ENCODE measurements at regions not wholly inside any gene's neighbourhood (a gene's known extent, or its start where the extent isn't known, plus 50 kb on each side); places are given as distances from the start of the nearest gene placed in this dataset.

- Histone ChIP-seq H2AFZ (ENCODE audit: low read depth, low read length, severe bottlenecking) (no peak overlapping the region), H3K27me3 (ENCODE audit: low read length) (no peaks in the 10 kb centered on the region), H3K9ac (ENCODE audit: low read length) (no peak overlapping the region), H3K27ac (ENCODE audit: low read depth, low read length) (no peak overlapping the region), H3K4me2 (ENCODE audit: low read depth, low read length, poor library complexity, severe bottlenecking) (no peak overlapping the region), H3K9me2 (replicated peaks; ENCODE audit: insufficient read depth, low read length) (no peaks in the 10 kb centered on the region), H4K20me1 (ENCODE audit: low read depth, low read length) (no peaks in the 10 kb centered on the region), H3K79me2 (ENCODE audit: insufficient read depth, low read length) (no peaks in the 10 kb centered on the region), H3K36me3 (ENCODE audit: low read length) (no peaks in the 10 kb centered on the region), H3F3A (ENCODE audit: insufficient read depth) (no peaks in the 10 kb centered on the region), H3K4me3 (ENCODE audit: insufficient read depth, low read length, poor library complexity, severe bottlenecking) (no peak overlapping the region), H3K9me3 (ENCODE audit: insufficient read depth, low read length) (no peaks in the 10 kb centered on the region)
- no peak for TF ChIP-seq EZH2phosphoT487 (conservative IDR thresholded peaks at IDR 0.05; ENCODE audit: low read length)
- no peak for TF ChIP-seq CTCF (IDR thresholded peaks at IDR 0.05; ENCODE audit: insufficient read depth, low read length, poor library complexity, severe bottlenecking)
Measured at GRCh38 chr2:9114458-9114857, 92.2 kb upstream of the ASAP2 start.

DNA sequence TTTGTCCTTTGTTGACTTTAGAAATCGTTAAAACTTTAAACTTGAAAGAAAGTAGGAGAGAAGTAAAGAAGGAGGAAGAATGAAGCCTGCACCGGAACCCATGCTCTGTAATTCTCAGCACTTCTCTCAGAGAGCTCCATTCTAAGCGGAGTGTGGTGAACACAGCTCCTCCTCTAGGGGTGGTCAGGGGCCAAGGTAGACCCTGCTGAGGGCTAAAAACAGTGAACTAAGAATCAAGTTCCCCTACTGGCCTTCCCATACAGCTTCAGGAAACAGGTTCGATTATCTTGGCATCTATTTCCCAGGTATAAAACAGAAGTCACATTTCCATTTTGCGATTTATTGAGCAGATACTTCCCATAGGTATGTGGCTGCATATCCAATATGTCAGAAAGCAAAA, 92.7 kb upstream of the ASAP2 start:
- TF ChIP-seq EZH2phosphoT487 (conservative IDR thresholded peaks at IDR 0.05; ENCODE audit: low read length): no peak
- no peak for TF ChIP-seq CTCF (IDR thresholded peaks at IDR 0.05; ENCODE audit: insufficient read depth, low read length, poor library complexity, severe bottlenecking)
- Histone ChIP-seq H3K4me3 (ENCODE audit: insufficient read depth, low read length, poor library complexity, severe bottlenecking) (no peak overlapping the region), H3K27ac (ENCODE audit: low read depth, low read length) (no peak overlapping the region), H3K9ac (ENCODE audit: low read length) (no peak overlapping the region), H3F3A (ENCODE audit: insufficient read depth) (no peaks in the 10 kb centered on the region), H3K4me2 (ENCODE audit: low read depth, low read length, poor library complexity, severe bottlenecking) (no peak overlapping the region), H3K9me2 (replicated peaks; ENCODE audit: insufficient read depth, low read length) (no peaks in the 10 kb centered on the region), H3K9me3 (ENCODE audit: insufficient read depth, low read length) (no peaks in the 10 kb centered on the region), H3K27me3 (ENCODE audit: low read length) (no peaks in the 10 kb centered on the region), H2AFZ (ENCODE audit: low read depth, low read length, severe bottlenecking) (no peak overlapping the region), H4K20me1 (ENCODE audit: low read depth, low read length) (no peaks in the 10 kb centered on the region), H3K79me2 (ENCODE audit: insufficient read depth, low read length) (no peaks in the 10 kb centered on the region), H3K36me3 (ENCODE audit: low read length) (no peaks in the 10 kb centered on the region)

DNA sequence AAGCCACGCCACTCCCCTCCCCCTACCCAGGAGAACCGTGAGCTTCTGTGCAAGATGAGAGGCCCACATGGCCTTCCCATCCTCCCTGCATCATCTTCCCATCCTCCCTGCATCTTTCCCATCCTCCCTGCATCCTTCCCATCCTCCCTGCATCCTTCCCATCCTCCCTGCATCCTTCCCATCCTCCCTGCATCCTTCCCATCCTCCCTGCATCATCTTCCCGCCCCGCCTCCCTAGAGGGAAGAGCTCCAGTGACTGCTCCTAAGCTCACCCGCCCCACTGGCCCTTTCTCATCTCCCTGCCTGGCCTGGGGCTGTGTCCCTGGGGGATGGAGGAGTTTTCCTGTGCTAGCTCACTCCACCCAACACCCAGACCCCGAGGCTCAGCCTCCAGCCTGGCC, 93.3 kb upstream of the ASAP2 start:
- Histone ChIP-seq H3K36me3 (ENCODE audit: low read length) (no peaks in the 10 kb centered on the region), H3K27me3 (ENCODE audit: low read length) (no peaks in the 10 kb centered on the region), H3K9me2 (replicated peaks; ENCODE audit: insufficient read depth, low read length) (no peaks in the 10 kb centered on the region), H3F3A (ENCODE audit: insufficient read depth) (no peaks in the 10 kb centered on the region), H3K9me3 (ENCODE audit: insufficient read depth, low read length) (no peaks in the 10 kb centered on the region), H4K20me1 (ENCODE audit: low read depth, low read length) (no peaks in the 10 kb centered on the region), H3K4me3 (ENCODE audit: insufficient read depth, low read length, poor library complexity, severe bottlenecking) (no peak overlapping the region), H3K4me2 (ENCODE audit: low read depth, low read length, poor library complexity, severe bottlenecking) (no peak overlapping the region), H3K79me2 (ENCODE audit: insufficient read depth, low read length) (no peaks in the 10 kb centered on the region), H3K9ac (ENCODE audit: low read length) (no peak overlapping the region), H2AFZ (ENCODE audit: low read depth, low read length, severe bottlenecking) (no peak overlapping the region), H3K27ac (ENCODE audit: low read depth, low read length) (no peak overlapping the region)
- no peak for TF ChIP-seq EZH2phosphoT487 (conservative IDR thresholded peaks at IDR 0.05; ENCODE audit: low read length)
- TF ChIP-seq CTCF (IDR thresholded peaks at IDR 0.05; ENCODE audit: insufficient read depth, low read length, poor library complexity, severe bottlenecking): no peak
